Heart left ventricle (tissue), 13 donors: ENCODE measurements at regions not wholly inside any gene's neighbourhood (a gene's known extent, or its start where the extent isn't known, plus 50 kb on each side); places are given as distances from the start of the nearest gene placed in this dataset.

Source experiments
- POLR2A ChIP-seq, 2 donors: fragments of 450-650 bp; IDR thresholded peaks; one replicate each; pipeline ENCODE4 v1.6.1; 2017; ENCODE audit warnings: antibody characterized with exemption in 2 of 2, mild to moderate bottlenecking in 2 of 2, moderate library complexity in 2 of 2
- TF ChIP-seq, protein P1 (sequence below), 12 donors: fragments of 200-600 bp; sonication (generic) in 4 of 12; IDR thresholded peaks; one replicate each; pipeline versions ENCODE4 v1.5.0 to v1.8.0; 2018 to 2022; ENCODE audit warnings: antibody characterized with exemption in 12 of 12, mild to moderate bottlenecking in 5 of 12
- donor health status: ischemic (EF 13 %, LVEDD 7.1; RV severe dilation, severe dysfunction).
- donor health status: DM: no; HTN: yes; CAD: no.
- donor health status: DM: no; HTN: no; CAD: no.
- donor health status: ischemic (EF 25% LVEDD 6.9; RV normal size, moderate dysfunction).
- donor health status: ischemic (EF 25% LVEDD 5.7; RV mildly dilated, moderate dysfunction).
- donor health status: ischemic (EF 35%, LVEDD 5.7; RV mildly dilated, moderate dysfunction).
- donor health status: nonischemic (EF 11% LVEDD 7.7; RV severe dilation, severe dysfunction).
- donor health status: DM: yes; HTN: yes; CAD: no.
- donor health status: PGD.
- donor health status: ischemic (EF 29% LVEDD 5.4; RV normal size, mild dysfunction).
- donor health status: nonischemic (EF 23%, LVEDD 6.1; RV moderate dilation, normal function).

DNA sequence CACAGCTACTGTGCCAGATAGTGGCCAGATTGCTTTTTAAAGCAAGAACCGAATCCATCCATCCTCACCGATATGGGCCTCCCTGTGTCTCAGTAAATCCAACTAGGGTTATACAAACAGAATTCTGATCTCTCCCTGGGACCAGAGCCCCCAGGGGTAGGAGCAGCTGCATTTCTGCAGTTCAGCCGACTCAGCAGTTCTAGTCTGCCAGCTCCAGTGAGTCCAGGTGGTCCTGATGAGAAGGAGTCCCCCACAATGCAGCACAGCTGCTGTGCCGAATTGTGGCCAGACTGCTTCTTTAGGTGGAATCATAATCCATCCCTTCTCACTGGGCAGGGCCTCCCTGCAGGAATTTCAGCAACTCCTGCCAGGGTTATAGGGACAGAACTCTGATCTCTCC lies 532.9 kb downstream of the ACTRT1 start:
- TF ChIP-seq POLR2A (IDR thresholded peaks at IDR 0.05): no peak
- TF ChIP-seq, protein P1, sequence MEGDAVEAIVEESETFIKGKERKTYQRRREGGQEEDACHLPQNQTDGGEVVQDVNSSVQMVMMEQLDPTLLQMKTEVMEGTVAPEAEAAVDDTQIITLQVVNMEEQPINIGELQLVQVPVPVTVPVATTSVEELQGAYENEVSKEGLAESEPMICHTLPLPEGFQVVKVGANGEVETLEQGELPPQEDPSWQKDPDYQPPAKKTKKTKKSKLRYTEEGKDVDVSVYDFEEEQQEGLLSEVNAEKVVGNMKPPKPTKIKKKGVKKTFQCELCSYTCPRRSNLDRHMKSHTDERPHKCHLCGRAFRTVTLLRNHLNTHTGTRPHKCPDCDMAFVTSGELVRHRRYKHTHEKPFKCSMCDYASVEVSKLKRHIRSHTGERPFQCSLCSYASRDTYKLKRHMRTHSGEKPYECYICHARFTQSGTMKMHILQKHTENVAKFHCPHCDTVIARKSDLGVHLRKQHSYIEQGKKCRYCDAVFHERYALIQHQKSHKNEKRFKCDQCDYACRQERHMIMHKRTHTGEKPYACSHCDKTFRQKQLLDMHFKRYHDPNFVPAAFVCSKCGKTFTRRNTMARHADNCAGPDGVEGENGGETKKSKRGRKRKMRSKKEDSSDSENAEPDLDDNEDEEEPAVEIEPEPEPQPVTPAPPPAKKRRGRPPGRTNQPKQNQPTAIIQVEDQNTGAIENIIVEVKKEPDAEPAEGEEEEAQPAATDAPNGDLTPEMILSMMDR (IDR thresholded peaks at IDR 0.05): no peak
